A549 (cell line): ENCODE measurements at regions not wholly inside any gene's neighbourhood (a gene's known extent, or its start where the extent isn't known, plus 50 kb on each side); places are given as distances from the start of the nearest gene placed in this dataset.

Source experiments
- ATAC-seq, 2 experiments: fragments of 200-7000 bp in 1 of 2; fragments of >200 bp in 1 of 2; cut with Nextera tagmentation in 1 of 2; cut with Tn5 transposase in 1 of 2; 3 replicates each; pipeline versions ENCODE4 v1.8.0 to v1.9.1; 2018 to 2020; ENCODE audit warnings: mild to moderate bottlenecking in 1 of 2, moderate library complexity in 1 of 2
- CTCF ChIA-PET: fragments of 300-600 bp; sonication (Branson Sonifier 250); formaldehyde crosslinking; extraction: SDS; loops from one replicate; lab custom pipeline; 2021; ENCODE audit warnings: antibody characterized with exemption, inconsistent platforms; lab: Yijun Ruan, JAX
- POLR2A ChIA-PET: fragments of 350-600 bp; formaldehyde crosslinking; extraction: SDS; loops from one replicate; lab custom pipeline; 2021; ENCODE audit warnings: antibody characterized with exemption, inconsistent platforms; lab: Yijun Ruan, JAX
- DNase-seq, 2 experiments: peaks; one replicate each; pipeline versions ENCODE4 v3.0.0 to v3.0.0-alpha.2; 2011 to 2016; ENCODE audit warnings: low read depth in 1 of 2, low spot score in 1 of 2
- FAIRE-seq: peaks from 2 replicates; lab custom pipeline; 2011; peaks lifted over from hg19 to GRCh38; lab: Jason Lieb, UNC
- H3K27ac ChIP-seq, 2 experiments: fragments of >200 bp; sonication (Bioruptor Twin); formaldehyde crosslinking; 3 replicates each; pipeline ENCODE4 v1.5.1; 2016 to 2017
- H3K4me1 ChIP-seq: fragments of >200 bp; sonication (Bioruptor Twin); formaldehyde crosslinking; 3 replicates; pipeline ENCODE4 v1.6.1; 2016
- H3K4me2 ChIP-seq: fragments of >200 bp; sonication (Bioruptor Twin); formaldehyde crosslinking; 3 replicates; pipeline ENCODE4 v1.6.1; 2016
- H3K4me3 ChIP-seq: fragments of >200 bp; sonication (Bioruptor Twin); formaldehyde crosslinking; 3 replicates; pipeline ENCODE4 v1.5.1; 2016
- H3K9me3 ChIP-seq: fragments of >200 bp; sonication (Bioruptor Twin); formaldehyde crosslinking; 3 replicates; pipeline ENCODE4 v1.6.1; 2016
- CHD4 ChIP-seq: fragments of 200-600 bp; sonication (generic); IDR thresholded peaks from 2 replicates; pipeline ENCODE4 v1.6.1; 2016; ENCODE audit warnings: antibody characterized with exemption, mild to moderate bottlenecking, borderline replicate concordance
- CTCF ChIP-seq: fragments of >200 bp; sonication (Bioruptor Twin); formaldehyde crosslinking; IDR thresholded peaks from 3 replicates; pipeline ENCODE4 v1.5.1; 2016
- EHMT2 ChIP-seq: fragments of 200-600 bp; sonication (generic); IDR thresholded peaks from 2 replicates; pipeline ENCODE4 v1.6.1; 2016; ENCODE audit warnings: antibody characterized with exemption, low read depth, mild to moderate bottlenecking, moderate library complexity
- ELK1 ChIP-seq: fragments of 150-350 bp; IDR thresholded peaks from 2 replicates; pipeline ENCODE4 v1.6.1; 2014; ENCODE audit warnings: low read depth, mild to moderate bottlenecking, low read length
- FOSL2 ChIP-seq, 2 experiments: fragments of 450-650 bp in 1 of 2; fragments of >200 bp in 1 of 2; sonication (Bioruptor Twin) in 1 of 2; formaldehyde crosslinking; IDR thresholded peaks; 2 replicates each; pipeline versions ENCODE4 v1.5.0 to v1.6.1; 2016 to 2020; ENCODE audit warnings: mild to moderate bottlenecking in 1 of 2, moderate library complexity in 1 of 2
- FOXS1 ChIP-seq: fragments of 250-450 bp; sonication (Bioruptor Pico); IDR thresholded peaks from 2 replicates; pipeline ENCODE4 v1.5.0; 2020; ENCODE audit warnings: mild to moderate bottlenecking, moderate library complexity
- HDAC2 ChIP-seq: fragments of 200-600 bp; sonication (generic); IDR thresholded peaks from 2 replicates; pipeline ENCODE4 v1.6.1; 2016
- HMGXB4 ChIP-seq: fragments of 250-450 bp; sonication (Bioruptor Pico); IDR thresholded peaks from 2 replicates; pipeline ENCODE4 v1.5.0; 2021; ENCODE audit warnings: mild to moderate bottlenecking, moderate library complexity, borderline replicate concordance
- KDM1A ChIP-seq: fragments of 200-600 bp; sonication (generic); IDR thresholded peaks from 2 replicates; pipeline ENCODE4 v1.6.1; 2016; ENCODE audit warnings: low read depth, mild to moderate bottlenecking
- MAFK ChIP-seq: fragments of 450-650 bp; IDR thresholded peaks from 2 replicates; pipeline ENCODE4 v1.6.1; 2014; ENCODE audit not compliant: partially characterized antibody
- MYC ChIP-seq: IDR thresholded peaks from 2 replicates; pipeline ENCODE4 v1.6.1; 2012; ENCODE audit warnings: mild to moderate bottlenecking, inconsistent platforms, low read length, improper control_type of control experiment, borderline replicate concordance
- NPAS2 ChIP-seq: fragments of 250-450 bp; sonication (Bioruptor Pico); IDR thresholded peaks from 2 replicates; pipeline ENCODE4 v1.8.0; 2022; ENCODE audit warnings: mild to moderate bottlenecking, moderate library complexity, borderline replicate concordance
- PHF8 ChIP-seq: fragments of 200-600 bp; sonication (generic); IDR thresholded peaks from 2 replicates; pipeline ENCODE4 v1.6.1; 2016; ENCODE audit warnings: low read depth, mild to moderate bottlenecking, antibody characterized with exemption, moderate library complexity, borderline replicate concordance
- RCOR1 ChIP-seq: fragments of 150-350 bp; IDR thresholded peaks from 2 replicates; pipeline ENCODE4 v1.6.1; 2014; ENCODE audit warnings: antibody characterized with exemption, low read length, low read depth
- RFX5 ChIP-seq: fragments of 450-650 bp; IDR thresholded peaks from 2 replicates; pipeline ENCODE4 v1.7.1; 2014; ENCODE audit warnings: antibody characterized with exemption, mild to moderate bottlenecking, moderate library complexity
- SMC3 ChIP-seq: fragments of >200 bp; sonication (Bioruptor Twin); formaldehyde crosslinking; IDR thresholded peaks from 3 replicates; pipeline ENCODE4 v1.6.1; 2018; ENCODE audit warnings: inconsistent platforms
- ZNF302 ChIP-seq: fragments of 250-450 bp; sonication (Bioruptor Pico); IDR thresholded peaks from 2 replicates; pipeline ENCODE4 v1.9.0; 2021; ENCODE audit warnings: inconsistent platforms, mild to moderate bottlenecking, moderate library complexity
- WGBS: methylation state at CpG from one replicate; pipeline ENCODE4 v1.1.6; 2017; ENCODE audit errors: missing lambda C conversion rate; 5-methylcytosine and 5-hydroxymethylcytosine counted together

- Histone ChIP-seq H3K4me2 (no peak overlapping the region), H3K9me3 (no peaks in the 10 kb centered on the region), H3K4me1 (no peaks in the 10 kb centered on the region), H3K4me3 (no peak overlapping the region), H3K27ac (no peak overlapping the region)
- no peak for DNase-seq
- CTCF ChIA-PET, result no interaction called here
- WGBS, result 13% methylated on average over 5 of the region's 5 CpGs
- no peak for TF ChIP-seq HMGXB4
- TF ChIP-seq RFX5, result no peak
- no peak for TF ChIP-seq ZNF302 (CRISPR knock-in tag)
- TF ChIP-seq MYC, result no peak
- TF ChIP-seq PHF8, result no peak
- no peak for TF ChIP-seq HDAC2
- no peak for ATAC-seq
- POLR2A ChIA-PET, result no interaction called here
- FAIRE-seq, result no peak
Observed at GRCh38 chr1:3971981-3972380, 71.9 kb upstream of the C1orf174 start.

GRCh38 chr1:3975903-3976630 is 76.0 kb upstream of the C1orf174 start:
- WGBS, result 50% methylated on average over 25 of the region's 25 CpGs
- Histone ChIP-seq H3K27ac (no peak overlapping the region), H3K4me2 (no peak overlapping the region), H3K4me3 (no peak overlapping the region), H3K9me3 (no peaks in the 10 kb centered on the region), H3K4me1 (no peaks in the 10 kb centered on the region)
- TF ChIP-seq KDM1A (no peak), CTCF (no peak), FOXS1 (CRISPR knock-in tag) (no peak), FOSL2 (IDR thresholded peaks at IDR 0.05) (no peak), FOSL2 (CRISPR knock-in tag; IDR thresholded peaks at IDR 0.05) (no peak), CHD4 (no peak), SMC3 (no peak), MAFK (no peak), ELK1 (no peak), RCOR1 (no peak)
- ChIA-PET POLR2A (no interaction called here), CTCF (no interaction called here)
- DNase-seq, result no peak
- ATAC-seq, result no peak
- no peak for FAIRE-seq

- ChIA-PET POLR2A (no interaction called here), CTCF (no interaction called here)
- Histone ChIP-seq H3K27ac (no peak overlapping the region), H3K4me3 (no peak overlapping the region), H3K4me2 (no peak overlapping the region), H3K4me1 (no peaks in the 10 kb centered on the region), H3K9me3 (no peaks in the 10 kb centered on the region)
- TF ChIP-seq MAFK, result no peak
- TF ChIP-seq EHMT2, result no peak
- TF ChIP-seq NPAS2 (CRISPR knock-in tag), result no peak
- WGBS, result 55% methylated on average over 23 of the region's 23 CpGs
- FAIRE-seq (no peak), DNase-seq (no peak), ATAC-seq (no peak)
Observed at GRCh38 chr1:3976821-3977220, 76.7 kb upstream of the C1orf174 start.
